Gastroesophageal sphincter (tissue), 4 donors: ENCODE measurements at regions not wholly inside any gene's neighbourhood (a gene's known extent, or its start where the extent isn't known, plus 50 kb on each side); places are given as distances from the start of the nearest gene placed in this dataset.

Source experiments
- ATAC-seq: fragments of 150-250 bp; one replicate; pipeline ENCODE4 v1.9.1; 2016; ENCODE audit warnings: mild to moderate bottlenecking, moderate library complexity
- H3K27ac ChIP-seq, 4 donors: fragments of 200-600 bp; sonication (generic) in 3 of 4; 1 replicate in 3 of 4; 2 replicates in 1 of 4; pipeline ENCODE4 v1.5.1; 2016 to 2019
- H3K27me3 ChIP-seq: fragments of 200-600 bp; sonication (generic); one replicate; pipeline ENCODE4 v1.5.1; 2019
- H3K36me3 ChIP-seq, 2 donors: fragments of 200-600 bp; sonication (generic); one replicate each; pipeline ENCODE4 v1.5.1; 2019; ENCODE audit warnings: control low read depth in 1 of 2
- H3K4me1 ChIP-seq, 3 donors: fragments of 200-600 bp; sonication (generic); 1 replicate in 2 of 3; 2 replicates in 1 of 3; pipeline ENCODE4 v1.5.1; 2016 to 2019; ENCODE audit warnings: control low read depth in 2 of 3
- H3K4me3 ChIP-seq, 2 donors: fragments of 200-600 bp; sonication (generic); one replicate each; pipeline ENCODE4 v1.5.1; 2019; ENCODE audit warnings: mild to moderate bottlenecking in 1 of 2, moderate library complexity in 1 of 2
- H3K9me3 ChIP-seq, 3 donors: fragments of 200-600 bp; sonication (generic); one replicate each; pipeline ENCODE4 v1.5.1; 2017 to 2019; ENCODE audit warnings: control low read depth in 2 of 3
- CTCF ChIP-seq, 4 experiments: fragments of 200-600 bp in 2 of 4; fragments of 450-650 bp in 2 of 4; sonication (generic) in 1 of 4; IDR thresholded peaks; one replicate each; pipeline ENCODE4 v1.5.1; 2017 to 2019; ENCODE audit warnings: antibody characterized with exemption in 4 of 4, mild to moderate bottlenecking in 2 of 4, moderate library complexity in 2 of 4
- EP300 ChIP-seq: sonication (generic); formaldehyde crosslinking; IDR thresholded peaks from one replicate; pipeline ENCODE4 v1.6.1; 2017; ENCODE audit warnings: antibody characterized with exemption, mild to moderate bottlenecking
- POLR2A ChIP-seq, 2 donors: fragments of 450-650 bp; IDR thresholded peaks; one replicate each; pipeline ENCODE4 v1.6.1; 2017; ENCODE audit warnings: antibody characterized with exemption in 2 of 2, mild to moderate bottlenecking in 2 of 2, moderate library complexity in 1 of 2
- POLR2AphosphoS5 ChIP-seq: sonication (generic); formaldehyde crosslinking; IDR thresholded peaks from one replicate; pipeline ENCODE4 v1.6.1; 2017; ENCODE audit warnings: antibody characterized with exemption
- WGBS, 2 donors: methylation state at CpG; one replicate each; pipeline ENCODE4 v1.1.5; 2018; ENCODE audit warnings: low coverage in 1 of 2; 5-methylcytosine and 5-hydroxymethylcytosine counted together

GRCh38 chr3:127118366-127118765 lies 74.6 kb upstream of the PRR23E start:
- Histone ChIP-seq H3K36me3 (no peaks in the 10 kb centered on the region), H3K9me3 (peaks cover 0 to 4% (median 0%) of the 10 kb centered on the region in 3 donors), H3K4me3 (no peak overlapping the region), H3K27me3 (peaks cover 11% of the 10 kb centered on the region), H3K4me1 (no peaks in the 10 kb centered on the region), H3K27ac (no peak overlapping the region)
- 88 to 89% methylated on average over 3 of the region's 3 CpGs for WGBS, 2 donors
- no peak for ATAC-seq
- TF ChIP-seq CTCF (IDR thresholded peaks at IDR 0.05) = no peak
- no peak for TF ChIP-seq EP300
- TF ChIP-seq POLR2AphosphoS5 = no peak
- TF ChIP-seq POLR2A (IDR thresholded peaks at IDR 0.05) = no peak

GRCh38 chr3:127119693-127120464 lies 73.1 kb upstream of the PRR23E start:
- no peak for TF ChIP-seq POLR2AphosphoS5
- TF ChIP-seq EP300 = no peak
- TF ChIP-seq CTCF (IDR thresholded peaks at IDR 0.05) = no peak
- TF ChIP-seq POLR2A (IDR thresholded peaks at IDR 0.05) = no peak
- Histone ChIP-seq H3K9me3 (no peaks in the 10 kb centered on the region), H3K36me3 (no peaks in the 10 kb centered on the region), H3K27me3 (peaks cover 15% of the 10 kb centered on the region), H3K27ac (no peak overlapping the region), H3K4me1 (no peaks in the 10 kb centered on the region), H3K4me3 (no peak overlapping the region)
- no peak for ATAC-seq
- WGBS, 2 donors = 42 to 58% methylated on average over 5 of the region's 5 CpGs

- Histone ChIP-seq H3K36me3 (no peaks in the 10 kb centered on the region), H3K27ac (no peak overlapping the region), H3K4me3 (no peak overlapping the region), H3K27me3 (peaks cover 27% of the 10 kb centered on the region), H3K9me3 (no peaks in the 10 kb centered on the region), H3K4me1 (no peaks in the 10 kb centered on the region)
- no peak for ATAC-seq
- TF ChIP-seq EP300 (no peak), POLR2A (IDR thresholded peaks at IDR 0.05) (no peak), POLR2AphosphoS5 (no peak), CTCF (IDR thresholded peaks at IDR 0.05) (no peak)
- WGBS, 2 donors = 76 to 86% methylated on average over 5 to 7 of the region's 13 CpGs
These were observed 71.9 kb upstream of the PRR23E start for GRCh38 chr3:127120851-127121647.

- no peak overlapping the region for H3K27ac ChIP-seq
- H3K9me3 ChIP-seq = no peaks in the 10 kb centered on the region
- no peak overlapping the region for H3K4me3 ChIP-seq
- TF ChIP-seq CTCF (IDR thresholded peaks at IDR 0.05) (no peak), EP300 (no peak), POLR2A (IDR thresholded peaks at IDR 0.05) (no peak), POLR2AphosphoS5 (no peak)
- H3K27me3 ChIP-seq = peaks cover 31% of the 10 kb centered on the region
- H3K4me1 ChIP-seq = no peaks in the 10 kb centered on the region
- 82 to 100% methylated on average over 1 of the region's 1 CpG for WGBS, 2 donors
- H3K36me3 ChIP-seq = no peaks in the 10 kb centered on the region
- ATAC-seq = no peak
These were observed 71.0 kb upstream of the PRR23E start for GRCh38 chr3:127121885-127122284.
